HG03571 (cell line): ENCODE measurements at regions not wholly inside any gene's neighbourhood (a gene's known extent, or its start where the extent isn't known, plus 50 kb on each side); places are given as distances from the start of the nearest gene placed in this dataset.
"Not testable (repeated sequence)": the region's sequence is repeated elsewhere in the genome, so short reads cannot be mapped to it uniquely, and the experiment has no call there.

Source experiments
- ATAC-seq: cut with Tn5 transposase; IDR thresholded peaks from one replicate; pipeline ENCODE4 v1.9.1; 2021; ENCODE audit not compliant: unreplicated experiment

- ATAC-seq = no peak
These were observed 165.9 kb upstream of the NDST4 start for GRCh38 chr4:115279330-115279729.

- no peak for ATAC-seq
These were observed 165.4 kb upstream of the NDST4 start for GRCh38 chr4:115278830-115279229.

- no peak for ATAC-seq
These were observed 162.2 kb upstream of the NDST4 start for GRCh38 chr4:115275615-115276014.

- peak; percentile 89 for ATAC-seq
These were observed 161.1 kb upstream of the NDST4 start for GRCh38 chr4:115274545-115274944.

GRCh38 chr4:115272594-115272993 is 159.2 kb upstream of the NDST4 start:
- ATAC-seq = no peak

- ATAC-seq = no peak
These were observed 158.8 kb upstream of the NDST4 start for GRCh38 chr4:115272185-115272584.

GRCh38 chr4:115260195-115260594 is 146.8 kb upstream of the NDST4 start:
- no peak for ATAC-seq

- ATAC-seq = no peak
These were observed 146.2 kb upstream of the NDST4 start for GRCh38 chr4:115259642-115260041.

GRCh38 chr4:115249808-115250207 is 136.4 kb upstream of the NDST4 start:
- no peak for ATAC-seq

GRCh38 chr4:115234405-115235093 is 121.1 kb upstream of the NDST4 start:
- no peak for ATAC-seq

GRCh38 chr4:115233600-115233999 is 120.2 kb upstream of the NDST4 start:
- peak; percentile 49 for ATAC-seq

GRCh38 chr4:115229873-115230272 is 116.5 kb upstream of the NDST4 start:
- ATAC-seq = no peak

GRCh38 chr4:115228851-115229250 is 115.4 kb upstream of the NDST4 start:
- ATAC-seq = no peak

GRCh38 chr4:115222061-115222460 is 108.6 kb upstream of the NDST4 start:
- ATAC-seq = no peak

GRCh38 chr4:115219862-115220261 is 106.4 kb upstream of the NDST4 start:
- no peak for ATAC-seq

- ATAC-seq = no peak
These were observed 106.0 kb upstream of the NDST4 start for GRCh38 chr4:115219315-115219860.

GRCh38 chr4:115215935-115216334 is 102.5 kb upstream of the NDST4 start:
- ATAC-seq = no peak

GRCh38 chr4:115213716-115214115 is 100.3 kb upstream of the NDST4 start:
- no peak for ATAC-seq

- ATAC-seq = no peak
These were observed 87.6 kb upstream of the NDST4 start for GRCh38 chr4:115201042-115201330.

GRCh38 chr4:115200201-115201041 is 87.0 kb upstream of the NDST4 start:
- not testable (repeated sequence) for ATAC-seq

GRCh38 chr4:115194612-115195011 is 81.2 kb upstream of the NDST4 start:
- not testable (repeated sequence) for ATAC-seq

- no peak for ATAC-seq
These were observed 77.1 kb upstream of the NDST4 start for GRCh38 chr4:115190529-115190928.
